HCT116 (cell line): ENCODE measurements at regions not wholly inside any gene's neighbourhood (a gene's known extent, or its start where the extent isn't known, plus 50 kb on each side); places are given as distances from the start of the nearest gene placed in this dataset.

Experiments
- ATAC-seq: fragments of 200-7000 bp; cut with Tn5 transposase; 2 replicates; pipeline ENCODE4 v1.9.1; 2020; ENCODE audit warnings: mild to moderate bottlenecking, moderate library complexity
- BruUV-seq: library from RNA; stranded (reverse); fragments of 400-500 nt; replicated peaks from 2 replicates; lab custom pipeline; 2021; lab: Mats Ljungman, UMichigan
- CTCF ChIA-PET: fragments of 300-600 bp; sonication (Branson Sonifier 250); formaldehyde crosslinking; loops from one replicate; lab custom pipeline; 2021; ENCODE audit warnings: antibody characterized with exemption; lab: Charles Lee
- POLR2A ChIA-PET: fragments of 300-600, 350-600 bp; sonication (Branson Sonifier 250); formaldehyde crosslinking; loops from one replicate; lab custom pipeline; 2021; ENCODE audit warnings: antibody characterized with exemption; lab: Charles Lee
- RAD21 ChIA-PET, 2 experiments: fragments of 300-600 bp; sonication (Branson Sonifier 250); formaldehyde crosslinking; loops; one replicate each; lab custom pipeline; 2023; ENCODE audit warnings: low total read pairs in 2 of 2; ENCODE audit not compliant: uncharacterized antibody in 2 of 2, unreplicated experiment in 2 of 2, low non-redundant PET in 1 of 2; lab: Charles Lee
- DNase-seq: peaks from one replicate; pipeline ENCODE4 v3.0.0-alpha.2; 2010; ENCODE audit warnings: low read depth, low spot score
- H2AFZ ChIP-seq: fragments of 200-600 bp; shearing (Covaris generic), sonication (generic); 2 replicates; pipeline ENCODE4 v1.6.1; 2017; ENCODE audit warnings: low read depth, mixed run types, mixed read lengths, antibody characterized with exemption, low read length; ENCODE audit not compliant: poor library complexity, severe bottlenecking
- H3K27ac ChIP-seq: 2 replicates; pipeline ENCODE4 v1.5.1; 2012; ENCODE audit warnings: low read depth, low read length
- H3K27me3 ChIP-seq: fragments of 200-600 bp; sonication (generic); 2 replicates; pipeline ENCODE4 v1.6.1; 2016; ENCODE audit warnings: mixed run types, low read length, mixed read lengths; ENCODE audit not compliant: insufficient read depth
- H3K36me3 ChIP-seq, 2 experiments: fragments of 200-500 bp in 1 of 2; fragments of 200-600 bp in 1 of 2; sonication (Bioruptor generic) in 1 of 2; sonication (generic) in 1 of 2; 2 replicates each; pipeline versions ENCODE4 v1.5.1 to v1.6.1; 2014 to 2016; ENCODE audit warnings: low read length in 2 of 2, inconsistent platforms in 1 of 2, mixed read lengths in 1 of 2, mixed run types in 1 of 2; ENCODE audit not compliant: insufficient read depth in 2 of 2, control insufficient read depth in 1 of 2
- H3K4me1 ChIP-seq, 2 experiments: fragments of 200-600 bp in 1 of 2; sonication (generic) in 1 of 2; 2 replicates each; pipeline versions ENCODE4 v1.5.1 to v1.6.1; 2012 to 2017; ENCODE audit warnings: low read length in 2 of 2, inconsistent platforms in 1 of 2, mild to moderate bottlenecking in 1 of 2, mixed read lengths in 1 of 2, mixed run types in 1 of 2, moderate library complexity in 1 of 2; ENCODE audit not compliant: insufficient read depth in 2 of 2, control insufficient read depth in 1 of 2
- H3K4me2 ChIP-seq: fragments of 200-600 bp; sonication (generic); 2 replicates; pipeline ENCODE4 v1.6.1; 2017; ENCODE audit warnings: mixed run types, low read length, mixed read lengths
- H3K4me3 ChIP-seq, 2 experiments: fragments of 200-600 bp in 1 of 2; sonication (generic) in 1 of 2; replicated peaks in 1 of 2; 2 replicates each; pipeline ENCODE4 v1.5.1; 2011 to 2016; ENCODE audit warnings: low read length in 2 of 2, control low read depth in 1 of 2, low read depth in 1 of 2, mild to moderate bottlenecking in 1 of 2, mixed read lengths in 1 of 2, mixed run types in 1 of 2
- H3K79me2 ChIP-seq: fragments of 200-600 bp; sonication (generic); 2 replicates; pipeline ENCODE4 v1.6.1; 2017; ENCODE audit warnings: mild to moderate bottlenecking, mixed run types, low read length, moderate library complexity, mixed read lengths; ENCODE audit not compliant: insufficient read depth
- H3K9ac ChIP-seq: fragments of 200-600 bp; sonication (generic); 2 replicates; pipeline ENCODE4 v1.6.1; 2016; ENCODE audit warnings: low read length, mixed read lengths
- H3K9me2 ChIP-seq: fragments of 200-600 bp; sonication (generic), shearing (Covaris generic); 2 replicates; pipeline ENCODE4 v1.6.1; 2017; ENCODE audit warnings: mixed run types, mild to moderate bottlenecking, moderate library complexity; ENCODE audit not compliant: insufficient read depth
- H3K9me3 ChIP-seq, 2 experiments: fragments of 200-500 bp in 1 of 2; fragments of 200-600 bp in 1 of 2; sonication (Bioruptor generic) in 1 of 2; sonication (generic) in 1 of 2; 2 replicates each; pipeline ENCODE4 v1.6.1; 2014 to 2017; ENCODE audit warnings: low read length in 2 of 2, mixed read lengths in 2 of 2, inconsistent platforms in 1 of 2, low read depth in 1 of 2, mild to moderate bottlenecking in 1 of 2, mixed run types in 1 of 2, moderate library complexity in 1 of 2; ENCODE audit not compliant: control insufficient read depth in 1 of 2, insufficient read depth in 1 of 2
- H4K20me1 ChIP-seq: fragments of 200-600 bp; sonication (generic), shearing (Covaris generic); 2 replicates; pipeline ENCODE4 v1.6.1; 2017; ENCODE audit warnings: mixed run types, mild to moderate bottlenecking, moderate library complexity; ENCODE audit not compliant: insufficient read depth
- CBX3 ChIP-seq: IDR thresholded peaks from 2 replicates; pipeline ENCODE4 v1.6.1; 2012; ENCODE audit warnings: low read depth
- CEBPB ChIP-seq: IDR thresholded peaks from 2 replicates; pipeline ENCODE4 v1.6.1; 2012; ENCODE audit warnings: low read depth
- EGR1 ChIP-seq: IDR thresholded peaks from 2 replicates; pipeline ENCODE4 v1.6.1; 2012; ENCODE audit warnings: low read depth
- ELF1 ChIP-seq: IDR thresholded peaks from 2 replicates; pipeline ENCODE4 v1.6.1; 2012; ENCODE audit warnings: low read depth, borderline replicate concordance
- EZH2 ChIP-seq: fragments of 200-600 bp; sonication (generic); IDR thresholded peaks from 2 replicates; pipeline ENCODE4 v1.6.1; 2017; ENCODE audit warnings: antibody characterized with exemption, mixed run types
- EZH2phosphoT487 ChIP-seq: fragments of 200-600 bp; IDR thresholded peaks from 2 replicates; pipeline ENCODE4 v1.6.1; 2018; ENCODE audit warnings: antibody characterized with exemption, borderline replicate concordance
- FOSL1 ChIP-seq: IDR thresholded peaks from 2 replicates; pipeline ENCODE4 v1.6.1; 2012; ENCODE audit warnings: low read depth
- JUND ChIP-seq: IDR thresholded peaks from 2 replicates; pipeline ENCODE4 v1.6.1; 2012
- POLR2A ChIP-seq: IDR thresholded peaks from 2 replicates; pipeline ENCODE4 v1.7.0; 2011; ENCODE audit warnings: borderline replicate concordance; ENCODE audit not compliant: insufficient read depth, insufficient read length; ENCODE audit errors: extremely low read depth
- POLR2AphosphoS5 ChIP-seq: IDR thresholded peaks from 2 replicates; pipeline ENCODE4 v1.6.1; 2011; ENCODE audit warnings: mild to moderate bottlenecking, low read depth, low read length, moderate library complexity
- RAD21 ChIP-seq: IDR thresholded peaks from 2 replicates; pipeline ENCODE4 v1.6.1; 2012; ENCODE audit warnings: low read depth, mild to moderate bottlenecking
- SP1 ChIP-seq: IDR thresholded peaks from 2 replicates; pipeline ENCODE4 v1.6.1; 2012; ENCODE audit warnings: low read depth
- SRF ChIP-seq: IDR thresholded peaks from 2 replicates; pipeline ENCODE4 v1.6.1; 2012; ENCODE audit warnings: low read depth
- TCF7L2 ChIP-seq: IDR thresholded peaks from 2 replicates; pipeline ENCODE4 v1.7.0; 2011; ENCODE audit warnings: borderline replicate concordance, inconsistent platforms; ENCODE audit not compliant: insufficient read depth, insufficient read length; ENCODE audit errors: extremely low read depth
- YY1 ChIP-seq: IDR thresholded peaks from 2 replicates; pipeline ENCODE4 v1.6.1; 2011; ENCODE audit warnings: low read length, low read depth, moderate library complexity, mild to moderate bottlenecking; ENCODE audit not compliant: insufficient replicate concordance; ENCODE audit errors: extremely low read depth
- ZFX ChIP-seq: fragments of 450-650 bp; IDR thresholded peaks from 2 replicates; pipeline ENCODE4 v1.6.1; 2017
- intact Hi-C: fragments of 100-400 bp; cut with micrococcal nuclease; formaldehyde crosslinking; loops from 2 replicates; pipeline ENCODE4 v1.10.0; 2022
- TF ChIP-seq, protein P1 (sequence below): IDR thresholded peaks from 2 replicates; pipeline ENCODE4 v1.6.1; 2012
- TF ChIP-seq, protein P2 (sequence below): IDR thresholded peaks from 2 replicates; pipeline ENCODE4 v1.6.1; 2012
- TF ChIP-seq, protein P3 (sequence below): IDR thresholded peaks from 2 replicates; pipeline ENCODE4 v1.6.1; 2011; ENCODE audit warnings: mild to moderate bottlenecking, low read length, moderate library complexity; ENCODE audit not compliant: insufficient replicate concordance; ENCODE audit errors: extremely low read depth

DNA sequence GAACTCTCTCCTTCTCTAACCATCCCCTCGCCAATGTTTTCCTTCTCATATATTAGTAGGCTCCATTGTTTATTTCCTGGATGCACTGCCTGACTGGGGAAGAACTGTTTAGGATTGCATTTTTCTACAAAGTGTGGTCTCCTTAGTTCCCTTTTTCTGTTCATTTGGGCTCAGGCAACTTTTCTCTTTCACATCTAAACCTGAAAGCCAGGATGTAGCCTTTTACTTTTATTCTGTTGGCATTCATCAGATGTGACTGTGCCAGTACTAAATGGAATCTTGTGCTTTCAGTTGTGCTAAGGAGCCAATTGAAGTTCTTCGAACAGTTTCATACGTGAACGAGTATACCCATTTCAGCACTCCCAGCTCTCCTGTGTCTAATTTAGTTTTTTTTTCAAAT lies 59.8 kb downstream of the DDIT4L start:
- no peak overlapping the region for H2AFZ ChIP-seq
- BruUV-seq = no TSS peak
- no peak for ATAC-seq

DNA sequence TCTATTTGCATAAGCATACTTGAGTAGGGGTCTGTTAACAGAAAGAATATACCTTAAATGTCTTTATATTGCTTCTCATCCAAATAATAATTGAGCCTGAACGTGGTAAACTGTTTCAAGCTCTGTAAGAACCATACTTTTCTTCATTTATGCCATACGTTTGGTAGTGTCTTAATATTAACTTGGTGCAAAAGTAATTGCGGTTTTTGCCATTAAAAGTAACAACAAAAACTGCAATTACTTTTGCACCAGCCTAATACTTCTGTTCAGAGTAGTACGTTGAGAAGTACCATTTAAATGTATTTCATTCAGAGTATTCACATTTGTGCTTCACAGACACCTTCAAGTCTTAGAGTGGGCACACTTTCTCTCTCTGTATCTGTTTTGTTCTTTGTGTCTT lies 60.5 kb downstream of the DDIT4L start:
- Histone ChIP-seq H3K27me3 (no peaks in the 10 kb centered on the region), H3K36me3 (no peaks in the 10 kb centered on the region), H3K4me1 (no peaks in the 10 kb centered on the region), H3K9me3 (no peaks in the 10 kb centered on the region; a peak in 1 of 4 replicates), H2AFZ (no peak overlapping the region), H3K27ac (no peak overlapping the region), H3K4me3 (no peak overlapping the region), H4K20me1 (no peaks in the 10 kb centered on the region), H3K9ac (no peak overlapping the region), H3K4me2 (no peak overlapping the region), H3K9me2 (no peaks in the 10 kb centered on the region), H3K79me2 (no peaks in the 10 kb centered on the region)
- DNase-seq (no peak), ATAC-seq (no peak)
- intact Hi-C loops = no loop called here
- no TSS peak for BruUV-seq
- ChIA-PET RAD21 (no interaction called here), CTCF (no interaction called here), POLR2A (no interaction called here)
- TF ChIP-seq JUND = no peak
- no peak for TF ChIP-seq EZH2phosphoT487
- no peak for TF ChIP-seq TCF7L2
- TF ChIP-seq YY1 = no peak
- no peak for TF ChIP-seq CBX3
- TF ChIP-seq, protein P1, sequence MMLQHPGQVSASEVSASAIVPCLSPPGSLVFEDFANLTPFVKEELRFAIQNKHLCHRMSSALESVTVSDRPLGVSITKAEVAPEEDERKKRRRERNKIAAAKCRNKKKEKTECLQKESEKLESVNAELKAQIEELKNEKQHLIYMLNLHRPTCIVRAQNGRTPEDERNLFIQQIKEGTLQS = no peak
- TF ChIP-seq POLR2A = no peak
- no peak for TF ChIP-seq EGR1
- TF ChIP-seq FOSL1 = no peak
- no peak for TF ChIP-seq CEBPB
- TF ChIP-seq, protein P2, sequence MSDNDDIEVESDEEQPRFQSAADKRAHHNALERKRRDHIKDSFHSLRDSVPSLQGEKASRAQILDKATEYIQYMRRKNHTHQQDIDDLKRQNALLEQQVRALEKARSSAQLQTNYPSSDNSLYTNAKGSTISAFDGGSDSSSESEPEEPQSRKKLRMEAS = no peak
- TF ChIP-seq, protein P3, sequence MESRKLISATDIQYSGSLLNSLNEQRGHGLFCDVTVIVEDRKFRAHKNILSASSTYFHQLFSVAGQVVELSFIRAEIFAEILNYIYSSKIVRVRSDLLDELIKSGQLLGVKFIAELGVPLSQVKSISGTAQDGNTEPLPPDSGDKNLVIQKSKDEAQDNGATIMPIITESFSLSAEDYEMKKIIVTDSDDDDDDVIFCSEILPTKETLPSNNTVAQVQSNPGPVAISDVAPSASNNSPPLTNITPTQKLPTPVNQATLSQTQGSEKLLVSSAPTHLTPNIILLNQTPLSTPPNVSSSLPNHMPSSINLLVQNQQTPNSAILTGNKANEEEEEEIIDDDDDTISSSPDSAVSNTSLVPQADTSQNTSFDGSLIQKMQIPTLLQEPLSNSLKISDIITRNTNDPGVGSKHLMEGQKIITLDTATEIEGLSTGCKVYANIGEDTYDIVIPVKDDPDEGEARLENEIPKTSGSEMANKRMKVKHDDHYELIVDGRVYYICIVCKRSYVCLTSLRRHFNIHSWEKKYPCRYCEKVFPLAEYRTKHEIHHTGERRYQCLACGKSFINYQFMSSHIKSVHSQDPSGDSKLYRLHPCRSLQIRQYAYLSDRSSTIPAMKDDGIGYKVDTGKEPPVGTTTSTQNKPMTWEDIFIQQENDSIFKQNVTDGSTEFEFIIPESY = no peak
- TF ChIP-seq POLR2AphosphoS5 = no peak
- TF ChIP-seq SP1 = no peak
- TF ChIP-seq SRF = no peak
- TF ChIP-seq ELF1 = no peak
- TF ChIP-seq EZH2 = no peak

More for the DNA sequence above, 59.8 kb downstream of the DDIT4L start:
- H3K4me2 ChIP-seq = no peak overlapping the region
- no peaks in the 10 kb centered on the region for H3K79me2 ChIP-seq
- H3K4me3 ChIP-seq = no peak overlapping the region
- no peaks in the 10 kb centered on the region for H3K9me2 ChIP-seq
- no peak overlapping the region for H3K9ac ChIP-seq
- H3K4me1 ChIP-seq = no peaks in the 10 kb centered on the region
- no peak for DNase-seq
- CTCF ChIA-PET = no interaction called here
- intact Hi-C loops = no loop called here
- no peak overlapping the region for H3K27ac ChIP-seq
- H3K9me3 ChIP-seq = no peaks in the 10 kb centered on the region; a peak in 1 of 4 replicates
- TF ChIP-seq SRF (no peak), EZH2phosphoT487 (no peak), ZFX (no peak), EZH2 (no peak), YY1 (no peak), POLR2AphosphoS5 (no peak), CEBPB (no peak), RAD21 (no peak), EGR1 (no peak)
- RAD21 ChIA-PET = no interaction called here
- no peaks in the 10 kb centered on the region for H3K27me3 ChIP-seq
- POLR2A ChIA-PET = no interaction called here
- no peaks in the 10 kb centered on the region for H3K36me3 ChIP-seq
- H4K20me1 ChIP-seq = no peaks in the 10 kb centered on the region
